ENCODE measurements at regions not wholly inside any gene's neighbourhood (a gene's known extent, or its start where the extent isn't known, plus 50 kb on each side); places are given as distances from the start of the nearest gene placed in this dataset.

- no peak for TF ChIP-seq CTCF (IDR thresholded peaks at IDR 0.05)
- no peak for TF ChIP-seq POLR2AphosphoS5 (IDR thresholded peaks at IDR 0.05; ENCODE audit: low read depth, low read length)
- TF ChIP-seq REST (IDR thresholded peaks at IDR 0.05; ENCODE audit: insufficient read depth in 1 of 2, low read depth in 2 of 2, low read length in 1 of 2), result no peak
- no peak for TF ChIP-seq SIN3A (IDR thresholded peaks at IDR 0.05; ENCODE audit: borderline replicate concordance, insufficient read depth, low read depth, low read length)
- TF ChIP-seq TCF7L2 (IDR thresholded peaks at IDR 0.05; ENCODE audit: low read depth, low read length), result no peak
Measured at GRCh38 chr9:79779901-79780300, 208.1 kb downstream of the TLE4 start.

Measured in Panc1 (cell line).